HEK293 (cell line): ENCODE measurements at regions not wholly inside any gene's neighbourhood (a gene's known extent, or its start where the extent isn't known, plus 50 kb on each side); places are given as distances from the start of the nearest gene placed in this dataset.

Source experiments
- CTCF ChIP-seq: fragments of 450-650 bp; formaldehyde crosslinking; IDR thresholded peaks from 2 replicates; pipeline ENCODE4 v1.5.1; 2016; ENCODE audit warnings: missing biosample characterization, missing genetic modification characterization
- PBX3 ChIP-seq: sonication (generic); formaldehyde crosslinking; IDR thresholded peaks from 2 replicates; pipeline ENCODE4 v1.8.1; 2022; ENCODE audit warnings: mild to moderate bottlenecking, moderate library complexity, missing genetic modification reagents
- ZBTB44 ChIP-seq: fragments of 450-650 bp; IDR thresholded peaks from 2 replicates; pipeline ENCODE4 v1.5.1; 2018; ENCODE audit warnings: missing biosample characterization, mild to moderate bottlenecking, missing genetic modification characterization
- ZNF174 ChIP-seq: fragments of 450-650 bp; formaldehyde crosslinking; IDR thresholded peaks from 2 replicates; pipeline ENCODE4 v1.5.0; 2017; ENCODE audit warnings: missing biosample characterization, mild to moderate bottlenecking, missing genetic modification characterization
- ZNF23 ChIP-seq: fragments of 450-650 bp; formaldehyde crosslinking; IDR thresholded peaks from 2 replicates; pipeline ENCODE4 v1.5.1; 2016; ENCODE audit warnings: missing biosample characterization, missing genetic modification characterization, borderline replicate concordance
- ZNF404 ChIP-seq: fragments of 450-650 bp; formaldehyde crosslinking; IDR thresholded peaks from 2 replicates; pipeline ENCODE4 v1.5.1; 2017; ENCODE audit warnings: missing biosample characterization, missing genetic modification characterization
- ZNF530 ChIP-seq: fragments of 450-650 bp; formaldehyde crosslinking; IDR thresholded peaks from 2 replicates; pipeline ENCODE4 v1.5.1; 2016; ENCODE audit warnings: low read depth, missing biosample characterization, missing genetic modification characterization
- ZSCAN23 ChIP-seq: fragments of 450-650 bp; formaldehyde crosslinking; IDR thresholded peaks from 2 replicates; pipeline ENCODE4 v1.5.1; 2016; ENCODE audit warnings: missing biosample characterization, missing genetic modification characterization
- TF ChIP-seq, protein P1 (sequence below): fragments of 450-650 bp; formaldehyde crosslinking; IDR thresholded peaks from 2 replicates; pipeline ENCODE4 v1.5.1; 2016; ENCODE audit warnings: missing biosample characterization, missing genetic modification characterization
- TF ChIP-seq, protein P2 (sequence below): fragments of 450-650 bp; formaldehyde crosslinking; IDR thresholded peaks from 2 replicates; pipeline ENCODE4 v1.5.1; 2016; ENCODE audit warnings: missing biosample characterization, missing genetic modification characterization

GRCh38 chr21:32828908-32829307 lies 57.4 kb upstream of the PAXBP1 start:
- TF ChIP-seq ZBTB44 (tag by site-specific recombination) = no peak
- no peak for TF ChIP-seq ZNF174 (tag by site-specific recombination)
- TF ChIP-seq ZNF23 (tag by site-specific recombination) = no peak
- no peak for TF ChIP-seq CTCF (tag by site-specific recombination)
- TF ChIP-seq, protein P1, sequence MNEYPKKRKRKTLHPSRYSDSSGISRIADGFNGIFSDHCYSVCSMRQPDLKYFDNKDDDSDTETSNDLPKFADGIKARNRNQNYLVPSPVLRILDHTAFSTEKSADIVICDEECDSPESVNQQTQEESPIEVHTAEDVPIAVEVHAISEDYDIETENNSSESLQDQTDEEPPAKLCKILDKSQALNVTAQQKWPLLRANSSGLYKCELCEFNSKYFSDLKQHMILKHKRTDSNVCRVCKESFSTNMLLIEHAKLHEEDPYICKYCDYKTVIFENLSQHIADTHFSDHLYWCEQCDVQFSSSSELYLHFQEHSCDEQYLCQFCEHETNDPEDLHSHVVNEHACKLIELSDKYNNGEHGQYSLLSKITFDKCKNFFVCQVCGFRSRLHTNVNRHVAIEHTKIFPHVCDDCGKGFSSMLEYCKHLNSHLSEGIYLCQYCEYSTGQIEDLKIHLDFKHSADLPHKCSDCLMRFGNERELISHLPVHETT (tag by site-specific recombination) = no peak
- no peak for TF ChIP-seq ZNF404
- no peak for TF ChIP-seq ZNF530 (tag by site-specific recombination)
- TF ChIP-seq ZSCAN23 (tag by site-specific recombination) = no peak
- TF ChIP-seq PBX3 (CRISPR knock-in tag) = no peak
- TF ChIP-seq, protein P2, sequence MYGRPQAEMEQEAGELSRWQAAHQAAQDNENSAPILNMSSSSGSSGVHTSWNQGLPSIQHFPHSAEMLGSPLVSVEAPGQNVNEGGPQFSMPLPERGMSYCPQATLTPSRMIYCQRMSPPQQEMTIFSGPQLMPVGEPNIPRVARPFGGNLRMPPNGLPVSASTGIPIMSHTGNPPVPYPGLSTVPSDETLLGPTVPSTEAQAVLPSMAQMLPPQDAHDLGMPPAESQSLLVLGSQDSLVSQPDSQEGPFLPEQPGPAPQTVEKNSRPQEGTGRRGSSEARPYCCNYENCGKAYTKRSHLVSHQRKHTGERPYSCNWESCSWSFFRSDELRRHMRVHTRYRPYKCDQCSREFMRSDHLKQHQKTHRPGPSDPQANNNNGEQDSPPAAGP = no peak
